ENCODE measurements at regions not wholly inside any gene's neighbourhood (a gene's known extent, or its start where the extent isn't known, plus 50 kb on each side); places are given as distances from the start of the nearest gene placed in this dataset.

- no peak for TF ChIP-seq CTCF (IDR thresholded peaks at IDR 0.05)
- TF ChIP-seq, protein P1, sequence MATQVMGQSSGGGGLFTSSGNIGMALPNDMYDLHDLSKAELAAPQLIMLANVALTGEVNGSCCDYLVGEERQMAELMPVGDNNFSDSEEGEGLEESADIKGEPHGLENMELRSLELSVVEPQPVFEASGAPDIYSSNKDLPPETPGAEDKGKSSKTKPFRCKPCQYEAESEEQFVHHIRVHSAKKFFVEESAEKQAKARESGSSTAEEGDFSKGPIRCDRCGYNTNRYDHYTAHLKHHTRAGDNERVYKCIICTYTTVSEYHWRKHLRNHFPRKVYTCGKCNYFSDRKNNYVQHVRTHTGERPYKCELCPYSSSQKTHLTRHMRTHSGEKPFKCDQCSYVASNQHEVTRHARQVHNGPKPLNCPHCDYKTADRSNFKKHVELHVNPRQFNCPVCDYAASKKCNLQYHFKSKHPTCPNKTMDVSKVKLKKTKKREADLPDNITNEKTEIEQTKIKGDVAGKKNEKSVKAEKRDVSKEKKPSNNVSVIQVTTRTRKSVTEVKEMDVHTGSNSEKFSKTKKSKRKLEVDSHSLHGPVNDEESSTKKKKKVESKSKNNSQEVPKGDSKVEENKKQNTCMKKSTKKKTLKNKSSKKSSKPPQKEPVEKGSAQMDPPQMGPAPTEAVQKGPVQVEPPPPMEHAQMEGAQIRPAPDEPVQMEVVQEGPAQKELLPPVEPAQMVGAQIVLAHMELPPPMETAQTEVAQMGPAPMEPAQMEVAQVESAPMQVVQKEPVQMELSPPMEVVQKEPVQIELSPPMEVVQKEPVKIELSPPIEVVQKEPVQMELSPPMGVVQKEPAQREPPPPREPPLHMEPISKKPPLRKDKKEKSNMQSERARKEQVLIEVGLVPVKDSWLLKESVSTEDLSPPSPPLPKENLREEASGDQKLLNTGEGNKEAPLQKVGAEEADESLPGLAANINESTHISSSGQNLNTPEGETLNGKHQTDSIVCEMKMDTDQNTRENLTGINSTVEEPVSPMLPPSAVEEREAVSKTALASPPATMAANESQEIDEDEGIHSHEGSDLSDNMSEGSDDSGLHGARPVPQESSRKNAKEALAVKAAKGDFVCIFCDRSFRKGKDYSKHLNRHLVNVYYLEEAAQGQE (IDR thresholded peaks at IDR 0.05; ENCODE audit: insufficient read depth in 1 of 2, low read depth in 2 of 2, low read length in 1 of 2): no peak
- no peak for TF ChIP-seq POLR2AphosphoS5 (IDR thresholded peaks at IDR 0.05; ENCODE audit: low read depth, low read length)
- TF ChIP-seq TCF7L2 (IDR thresholded peaks at IDR 0.05; ENCODE audit: low read depth, low read length): no peak
Observed at GRCh38 chr21:33174756-33175155, 55.0 kb upstream of the IFNAR2 start.

All from Panc1 (cell line).